ENCODE measurements at regions not wholly inside any gene's neighbourhood (a gene's known extent, or its start where the extent isn't known, plus 50 kb on each side); places are given as distances from the start of the nearest gene placed in this dataset.

- Histone ChIP-seq H3K4me1 (ENCODE audit: insufficient read depth, low read length) (no peaks in the 10 kb centered on the region), H3K36me3 (ENCODE audit: insufficient read depth, low read depth, low read length) (no peaks in the 10 kb centered on the region), H3K4me3 (ENCODE audit: low read length) (no peak overlapping the region), H3K27me3 (ENCODE audit: insufficient read depth, low read length) (no peaks in the 10 kb centered on the region), H3K9me3 (ENCODE audit: insufficient read depth, low read depth, low read length) (no peaks in the 10 kb centered on the region), H3K9ac (ENCODE audit: low read depth, low read length) (no peak overlapping the region), H3K27ac (ENCODE audit: low read length) (no peak overlapping the region)
Measured at GRCh38 chr14:21988413-21988812, 314.8 kb upstream of the OR4E1 start.

- Histone ChIP-seq H3K4me3 (ENCODE audit: low read length) (no peak overlapping the region), H3K9ac (ENCODE audit: low read depth, low read length) (no peak overlapping the region), H3K36me3 (ENCODE audit: insufficient read depth, low read depth, low read length) (no peaks in the 10 kb centered on the region), H3K9me3 (ENCODE audit: insufficient read depth, low read depth, low read length) (no peaks in the 10 kb centered on the region), H3K27ac (ENCODE audit: low read length) (no peak overlapping the region), H3K27me3 (ENCODE audit: insufficient read depth, low read length) (no peaks in the 10 kb centered on the region), H3K4me1 (ENCODE audit: insufficient read depth, low read length) (no peaks in the 10 kb centered on the region)
Measured at GRCh38 chr14:21987937-21988336, 314.3 kb upstream of the OR4E1 start.

GRCh38 chr14:21985081-21985480 lies 311.5 kb upstream of the OR4E1 start:
- no peak overlapping the region for H3K4me3 ChIP-seq (ENCODE audit: low read length)
- no peaks in the 10 kb centered on the region for H3K4me1 ChIP-seq (ENCODE audit: insufficient read depth, low read length)
- H3K27ac ChIP-seq (ENCODE audit: low read length), result no peak overlapping the region
- no peaks in the 10 kb centered on the region for H3K36me3 ChIP-seq (ENCODE audit: insufficient read depth, low read depth, low read length)
- H3K9ac ChIP-seq (ENCODE audit: low read depth, low read length), result no peak overlapping the region
- no peaks in the 10 kb centered on the region for H3K27me3 ChIP-seq (ENCODE audit: insufficient read depth, low read length)
- H3K9me3 ChIP-seq (ENCODE audit: insufficient read depth, low read depth, low read length), result no peaks in the 10 kb centered on the region

GRCh38 chr14:21978999-21979314 lies 305.3 kb upstream of the OR4E1 start:
- Histone ChIP-seq H3K27ac (ENCODE audit: low read length) (no peak overlapping the region), H3K4me1 (ENCODE audit: insufficient read depth, low read length) (no peaks in the 10 kb centered on the region), H3K9me3 (ENCODE audit: insufficient read depth, low read depth, low read length) (no peaks in the 10 kb centered on the region), H3K9ac (ENCODE audit: low read depth, low read length) (no peak overlapping the region), H3K36me3 (ENCODE audit: insufficient read depth, low read depth, low read length) (no peaks in the 10 kb centered on the region), H3K4me3 (ENCODE audit: low read length) (no peak overlapping the region), H3K27me3 (ENCODE audit: insufficient read depth, low read length) (no peaks in the 10 kb centered on the region)

- no peak overlapping the region for H3K27ac ChIP-seq (ENCODE audit: low read length)
- H3K4me1 ChIP-seq (ENCODE audit: insufficient read depth, low read length), result no peaks in the 10 kb centered on the region
- H3K36me3 ChIP-seq (ENCODE audit: insufficient read depth, low read depth, low read length), result no peaks in the 10 kb centered on the region
- no peak overlapping the region for H3K9ac ChIP-seq (ENCODE audit: low read depth, low read length)
- H3K27me3 ChIP-seq (ENCODE audit: insufficient read depth, low read length), result no peaks in the 10 kb centered on the region
- no peak overlapping the region for H3K4me3 ChIP-seq (ENCODE audit: low read length)
- no peaks in the 10 kb centered on the region for H3K9me3 ChIP-seq (ENCODE audit: insufficient read depth, low read depth, low read length)
Measured at GRCh38 chr14:21978184-21978998, 304.8 kb upstream of the OR4E1 start.

- H3K27me3 ChIP-seq (ENCODE audit: insufficient read depth, low read length), result no peaks in the 10 kb centered on the region
- no peak overlapping the region for H3K4me3 ChIP-seq (ENCODE audit: low read length)
- no peak overlapping the region for H3K27ac ChIP-seq (ENCODE audit: low read length)
- H3K9ac ChIP-seq (ENCODE audit: low read depth, low read length), result no peak overlapping the region
- no peaks in the 10 kb centered on the region for H3K4me1 ChIP-seq (ENCODE audit: insufficient read depth, low read length)
- no peaks in the 10 kb centered on the region for H3K9me3 ChIP-seq (ENCODE audit: insufficient read depth, low read depth, low read length)
- H3K36me3 ChIP-seq (ENCODE audit: insufficient read depth, low read depth, low read length), result no peaks in the 10 kb centered on the region
Measured at GRCh38 chr14:21974741-21975140, 301.1 kb upstream of the OR4E1 start.

GRCh38 chr14:21965042-21965441 lies 291.4 kb upstream of the OR4E1 start:
- no peaks in the 10 kb centered on the region for H3K27me3 ChIP-seq (ENCODE audit: insufficient read depth, low read length)
- H3K36me3 ChIP-seq (ENCODE audit: insufficient read depth, low read depth, low read length), result no peaks in the 10 kb centered on the region
- no peak overlapping the region for H3K4me3 ChIP-seq (ENCODE audit: low read length)
- H3K4me1 ChIP-seq (ENCODE audit: insufficient read depth, low read length), result no peaks in the 10 kb centered on the region
- H3K27ac ChIP-seq (ENCODE audit: low read length), result no peak overlapping the region
- no peak overlapping the region for H3K9ac ChIP-seq (ENCODE audit: low read depth, low read length)
- no peaks in the 10 kb centered on the region for H3K9me3 ChIP-seq (ENCODE audit: insufficient read depth, low read depth, low read length)

GRCh38 chr14:21964180-21964579 lies 290.6 kb upstream of the OR4E1 start:
- Histone ChIP-seq H3K27ac (ENCODE audit: low read length) (no peak overlapping the region), H3K36me3 (ENCODE audit: insufficient read depth, low read depth, low read length) (no peaks in the 10 kb centered on the region), H3K4me1 (ENCODE audit: insufficient read depth, low read length) (no peaks in the 10 kb centered on the region), H3K27me3 (ENCODE audit: insufficient read depth, low read length) (no peaks in the 10 kb centered on the region), H3K9me3 (ENCODE audit: insufficient read depth, low read depth, low read length) (no peaks in the 10 kb centered on the region), H3K4me3 (ENCODE audit: low read length) (no peak overlapping the region), H3K9ac (ENCODE audit: low read depth, low read length) (no peak overlapping the region)

GRCh38 chr14:21960636-21961035 lies 287.0 kb upstream of the OR4E1 start:
- no peaks in the 10 kb centered on the region for H3K4me1 ChIP-seq (ENCODE audit: insufficient read depth, low read length)
- H3K9me3 ChIP-seq (ENCODE audit: insufficient read depth, low read depth, low read length), result no peaks in the 10 kb centered on the region
- no peak overlapping the region for H3K4me3 ChIP-seq (ENCODE audit: low read length)
- H3K9ac ChIP-seq (ENCODE audit: low read depth, low read length), result no peak overlapping the region
- no peaks in the 10 kb centered on the region for H3K27me3 ChIP-seq (ENCODE audit: insufficient read depth, low read length)
- no peak overlapping the region for H3K27ac ChIP-seq (ENCODE audit: low read length)
- no peaks in the 10 kb centered on the region for H3K36me3 ChIP-seq (ENCODE audit: insufficient read depth, low read depth, low read length)

- H3K9me3 ChIP-seq (ENCODE audit: insufficient read depth, low read depth, low read length), result no peaks in the 10 kb centered on the region
- no peaks in the 10 kb centered on the region for H3K27me3 ChIP-seq (ENCODE audit: insufficient read depth, low read length)
- no peaks in the 10 kb centered on the region for H3K36me3 ChIP-seq (ENCODE audit: insufficient read depth, low read depth, low read length)
- H3K9ac ChIP-seq (ENCODE audit: low read depth, low read length), result no peak overlapping the region
- H3K27ac ChIP-seq (ENCODE audit: low read length), result no peak overlapping the region
- no peak overlapping the region for H3K4me3 ChIP-seq (ENCODE audit: low read length)
- peaks cover 4% of the 10 kb centered on the region; the same call in 1 of the 2 replicates for H3K4me1 ChIP-seq (ENCODE audit: insufficient read depth, low read length)
Measured at GRCh38 chr14:21941885-21942284, 268.3 kb upstream of the OR4E1 start.

- H3K27ac ChIP-seq (ENCODE audit: low read length), result no peak overlapping the region
- no peak overlapping the region for H3K9ac ChIP-seq (ENCODE audit: low read depth, low read length)
- no peaks in the 10 kb centered on the region for H3K27me3 ChIP-seq (ENCODE audit: insufficient read depth, low read length)
- H3K36me3 ChIP-seq (ENCODE audit: insufficient read depth, low read depth, low read length), result no peaks in the 10 kb centered on the region
- peaks cover 4% of the 10 kb centered on the region; the same call in 1 of the 2 replicates for H3K4me1 ChIP-seq (ENCODE audit: insufficient read depth, low read length)
- no peaks in the 10 kb centered on the region for H3K9me3 ChIP-seq (ENCODE audit: insufficient read depth, low read depth, low read length)
- H3K4me3 ChIP-seq (ENCODE audit: low read length), result no peak overlapping the region
Measured at GRCh38 chr14:21940887-21941856, 267.6 kb upstream of the OR4E1 start.

- Histone ChIP-seq H3K36me3 (ENCODE audit: insufficient read depth, low read depth, low read length) (no peaks in the 10 kb centered on the region), H3K27ac (ENCODE audit: low read length) (no peak overlapping the region), H3K9me3 (ENCODE audit: insufficient read depth, low read depth, low read length) (no peaks in the 10 kb centered on the region), H3K27me3 (ENCODE audit: insufficient read depth, low read length) (no peaks in the 10 kb centered on the region), H3K4me3 (ENCODE audit: low read length) (no peak overlapping the region), H3K4me1 (ENCODE audit: insufficient read depth, low read length) (peaks cover 4% of the 10 kb centered on the region; the same call in 1 of the 2 replicates), H3K9ac (ENCODE audit: low read depth, low read length) (no peak overlapping the region)
Measured at GRCh38 chr14:21939836-21940235, 266.2 kb upstream of the OR4E1 start.

All from iPS-20b (cell line).